GM12891 (cell line): ENCODE measurements at regions not wholly inside any gene's neighbourhood (a gene's known extent, or its start where the extent isn't known, plus 50 kb on each side); places are given as distances from the start of the nearest gene placed in this dataset.

Experiments
- POLR2A ChIP-seq: IDR thresholded peaks from 2 replicates; pipeline ENCODE4 v1.6.1; 2011; ENCODE audit warnings: low read depth, low read length, control low read depth
- TAF1 ChIP-seq: IDR thresholded peaks from 2 replicates; pipeline ENCODE4 v1.6.1; 2011; ENCODE audit warnings: low read depth, low read length, control low read depth

DNA sequence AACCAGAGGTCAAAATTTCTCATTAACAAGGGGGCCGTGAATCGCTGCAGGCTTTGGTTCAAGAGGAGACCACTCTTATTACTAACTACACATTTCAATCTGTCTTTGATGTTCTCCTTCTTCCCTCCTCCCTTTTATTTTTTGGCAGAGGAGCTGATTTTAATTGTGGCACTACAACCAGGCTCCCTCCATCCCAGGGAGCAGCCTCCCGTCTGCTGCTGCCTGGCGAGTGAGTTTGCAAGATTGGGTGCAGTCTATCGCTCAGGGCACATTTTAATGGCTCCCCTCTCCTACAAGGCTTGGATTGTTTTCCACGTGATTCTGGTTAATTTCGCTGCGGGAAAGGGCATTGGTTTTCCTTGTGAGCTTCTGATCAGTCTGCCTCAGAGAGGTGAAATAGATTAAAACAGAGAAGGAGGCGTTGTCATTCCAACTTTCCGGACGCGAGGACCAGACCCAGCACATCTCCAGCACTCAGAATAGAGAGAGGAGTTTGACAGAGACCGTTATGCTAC is 81.4 kb downstream of the KCTD15 start:
- TF ChIP-seq POLR2A (no peak), TAF1 (no peak)
